ENCODE measurements at regions not wholly inside any gene's neighbourhood (a gene's known extent, or its start where the extent isn't known, plus 50 kb on each side); places are given as distances from the start of the nearest gene placed in this dataset.

- Histone ChIP-seq H3K4me1 (no peaks in the 10 kb centered on the region), H3K36me3 (no peaks in the 10 kb centered on the region), H3K27ac (no peak overlapping the region), H3K4me3 (no peak overlapping the region), H3K27me3 (peaks cover 0 to 5% (median 0%) of the 10 kb centered on the region in 7 donors), H3K9me3 (peaks cover 0 to 31% (median 7%) of the 10 kb centered on the region in 11 donors)
- ATAC-seq (peak in 2 of 8 donors; percentile 28 to 45), DNase-seq (no peak)
- TF ChIP-seq, protein P1, sequence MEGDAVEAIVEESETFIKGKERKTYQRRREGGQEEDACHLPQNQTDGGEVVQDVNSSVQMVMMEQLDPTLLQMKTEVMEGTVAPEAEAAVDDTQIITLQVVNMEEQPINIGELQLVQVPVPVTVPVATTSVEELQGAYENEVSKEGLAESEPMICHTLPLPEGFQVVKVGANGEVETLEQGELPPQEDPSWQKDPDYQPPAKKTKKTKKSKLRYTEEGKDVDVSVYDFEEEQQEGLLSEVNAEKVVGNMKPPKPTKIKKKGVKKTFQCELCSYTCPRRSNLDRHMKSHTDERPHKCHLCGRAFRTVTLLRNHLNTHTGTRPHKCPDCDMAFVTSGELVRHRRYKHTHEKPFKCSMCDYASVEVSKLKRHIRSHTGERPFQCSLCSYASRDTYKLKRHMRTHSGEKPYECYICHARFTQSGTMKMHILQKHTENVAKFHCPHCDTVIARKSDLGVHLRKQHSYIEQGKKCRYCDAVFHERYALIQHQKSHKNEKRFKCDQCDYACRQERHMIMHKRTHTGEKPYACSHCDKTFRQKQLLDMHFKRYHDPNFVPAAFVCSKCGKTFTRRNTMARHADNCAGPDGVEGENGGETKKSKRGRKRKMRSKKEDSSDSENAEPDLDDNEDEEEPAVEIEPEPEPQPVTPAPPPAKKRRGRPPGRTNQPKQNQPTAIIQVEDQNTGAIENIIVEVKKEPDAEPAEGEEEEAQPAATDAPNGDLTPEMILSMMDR (IDR thresholded peaks at IDR 0.05), result no peak
- WGBS, 2 donors, result 70 to 77% methylated on average over 7 of the region's 7 CpGs
- intact Hi-C loops (cut with DNase I), result no loop called here
Observed at GRCh38 chr4:53937918-53938317, 126.5 kb downstream of the CHIC2 start.

- no peak for ATAC-seq
- DNase-seq, result no peak
- Histone ChIP-seq H3K9me3 (peaks cover 0 to 31% (median 7%) of the 10 kb centered on the region in 11 donors), H3K36me3 (no peaks in the 10 kb centered on the region), H3K4me1 (no peaks in the 10 kb centered on the region), H3K4me3 (no peak overlapping the region), H3K27me3 (peaks cover 0 to 6% (median 0%) of the 10 kb centered on the region in 7 donors), H3K27ac (no peak overlapping the region)
- intact Hi-C loops (cut with DNase I), result no loop called here
- WGBS, 2 donors, result 55 to 65% methylated on average over 2 of the region's 2 CpGs
- TF ChIP-seq, protein P1 (IDR thresholded peaks at IDR 0.05), result no peak
Observed at GRCh38 chr4:53937327-53937726, 127.1 kb downstream of the CHIC2 start.

GRCh38 chr4:53935780-53936179, 128.6 kb downstream of the CHIC2 start:
- peaks cover 0 to 11% (median 0%) of the 10 kb centered on the region in 7 donors for H3K27me3 ChIP-seq
- intact Hi-C loops (cut with DNase I), result no loop called here
- ATAC-seq, result no peak

GRCh38 chr4:53932796-53933610, 131.4 kb downstream of the CHIC2 start:
- Histone ChIP-seq H3K9me3 (peaks cover 0 to 6% (median 0%) of the 10 kb centered on the region in 11 donors), H3K27me3 (peaks cover 0 to 11% (median 0%) of the 10 kb centered on the region in 7 donors), H3K4me3 (no peak overlapping the region), H3K36me3 (no peaks in the 10 kb centered on the region), H3K4me1 (peaks cover 0 to 11% (median 0%) of the 10 kb centered on the region in 9 donors), H3K27ac (no peak overlapping the region)
- intact Hi-C loops (cut with DNase I), result loop anchor here in 3 of 10 donors (5.0 kb wide), 2 partner anchors 284 to 299 kb away; no protein-coding TSS in a partner anchor
- TF ChIP-seq, protein P1 (IDR thresholded peaks at IDR 0.05), result no peak
- DNase-seq (no peak), ATAC-seq (peak in 2 of 8 donors; percentile 17 to 41)
- 67 to 69% methylated on average over 7 of the region's 7 CpGs for WGBS, 2 donors

More at GRCh38 chr4:53935780-53936179, 128.6 kb downstream of the CHIC2 start:
- no peaks in the 10 kb centered on the region for H3K36me3 ChIP-seq
- TF ChIP-seq, protein P1 (IDR thresholded peaks at IDR 0.05), result no peak
- H3K4me3 ChIP-seq, result no peak overlapping the region
- no peak for DNase-seq
- H3K9me3 ChIP-seq, result peaks cover 0 to 27% (median 7%) of the 10 kb centered on the region in 11 donors
- no peak overlapping the region for H3K27ac ChIP-seq
- H3K4me1 ChIP-seq, result no peaks in the 10 kb centered on the region
